ENCODE measurements at regions not wholly inside any gene's neighbourhood (a gene's known extent, or its start where the extent isn't known, plus 50 kb on each side); places are given as distances from the start of the nearest gene placed in this dataset.
A peak's percentile ranks its signal among the peaks of the same experiment; 100 is the strongest.

GRCh38 chr11:110891411-110891810, 179.2 kb upstream of the ARHGAP20 start:
- H3K4me3 ChIP-seq: no peak overlapping the region
- ATAC-seq (replicated peaks in 6 of 8): peak in 2 of 8 experiments; percentile 44 to 79
- 33 to 100% (median 71%) methylated on average over 1 of the region's 1 CpG; no CpG with 5 or more reads in 1 of the 10 experiments for WGBS, 10 experiments
- no peak overlapping the region for H3K27ac ChIP-seq
- in situ Hi-C loops (cut with MboI; ENCODE audit: low pct_unique_long_range_greater_than_20kb in 2 of 9, low sequenced_read_pairs in 9 of 9, unreplicated experiment in 9 of 9): no loop called here
- H3K4me1 ChIP-seq (replicated peaks in 1 of 2): no peaks in the 10 kb centered on the region

- Histone ChIP-seq H3K4me1 (replicated peaks in 1 of 2) (no peaks in the 10 kb centered on the region), H3K27ac (no peak overlapping the region), H3K4me3 (no peak overlapping the region)
- no peak for ATAC-seq (replicated peaks in 6 of 8)
- in situ Hi-C loops (cut with MboI; ENCODE audit: low pct_unique_long_range_greater_than_20kb in 2 of 9, low sequenced_read_pairs in 9 of 9, unreplicated experiment in 9 of 9): no loop called here
Observed at GRCh38 chr11:110890995-110891394, 178.8 kb upstream of the ARHGAP20 start.

- WGBS, 10 experiments: 36 to 100% (median 95%) methylated on average over 1 to 3 of the region's 3 CpGs
- Histone ChIP-seq H3K4me1 (replicated peaks in 1 of 2) (no peaks in the 10 kb centered on the region), H3K27ac (no peak overlapping the region), H3K4me3 (no peak overlapping the region)
- ATAC-seq (replicated peaks in 6 of 8): no peak
- in situ Hi-C loops (cut with MboI; ENCODE audit: low pct_unique_long_range_greater_than_20kb in 2 of 9, low sequenced_read_pairs in 9 of 9, unreplicated experiment in 9 of 9): no loop called here
Observed at GRCh38 chr11:110886288-110886970, 174.2 kb upstream of the ARHGAP20 start.

GRCh38 chr11:110883256-110883655, 171.0 kb upstream of the ARHGAP20 start:
- H3K27ac ChIP-seq: no peak overlapping the region
- 0 to 60% (median 19%) methylated on average over 1 to 3 of the region's 3 CpGs; no CpG with 5 or more reads in 2 of the 10 experiments for WGBS, 10 experiments
- ATAC-seq (replicated peaks in 6 of 8): peak in 7 of 8 experiments; percentile 33 to 90 (median 54)
- H3K4me3 ChIP-seq: no peak overlapping the region
- in situ Hi-C loops (cut with MboI; ENCODE audit: low pct_unique_long_range_greater_than_20kb in 2 of 9, low sequenced_read_pairs in 9 of 9, unreplicated experiment in 9 of 9): no loop called here
- no peaks in the 10 kb centered on the region for H3K4me1 ChIP-seq (replicated peaks in 1 of 2)

- Histone ChIP-seq H3K4me1 (replicated peaks in 1 of 2) (no peaks in the 10 kb centered on the region), H3K27ac (no peak overlapping the region), H3K4me3 (no peak overlapping the region)
- peak in 2 of 8 experiments; percentile 24 to 48 for ATAC-seq (replicated peaks in 6 of 8)
- in situ Hi-C loops (cut with MboI; ENCODE audit: low pct_unique_long_range_greater_than_20kb in 2 of 9, low sequenced_read_pairs in 9 of 9, unreplicated experiment in 9 of 9): no loop called here
- 0 to 90% (median 38%) methylated on average over 1 of the region's 1 CpG; no CpG with 5 or more reads in 2 of the 10 experiments for WGBS, 10 experiments
Observed at GRCh38 chr11:110878513-110878912, 166.3 kb upstream of the ARHGAP20 start.

GRCh38 chr11:110874437-110875030, 162.3 kb upstream of the ARHGAP20 start:
- H3K4me1 ChIP-seq (replicated peaks in 1 of 2): no peaks in the 10 kb centered on the region
- no peak overlapping the region for H3K4me3 ChIP-seq
- WGBS, 10 experiments: 36 to 100% (median 90%) methylated on average over 1 to 5 of the region's 5 CpGs; no CpG with 5 or more reads in 2 of the 10 experiments
- ATAC-seq (replicated peaks in 6 of 8): peak in 2 of 8 experiments; percentile 14 to 57
- H3K27ac ChIP-seq: no peak overlapping the region
- in situ Hi-C loops (cut with MboI; ENCODE audit: low pct_unique_long_range_greater_than_20kb in 2 of 9, low sequenced_read_pairs in 9 of 9, unreplicated experiment in 9 of 9): no loop called here

- WGBS, 10 experiments: 17 to 100% (median 73%) methylated on average over 1 of the region's 1 CpG; no CpG with 5 or more reads in 4 of the 10 experiments
- Histone ChIP-seq H3K27ac (no peak overlapping the region), H3K4me3 (no peak overlapping the region), H3K4me1 (replicated peaks in 1 of 2) (no peaks in the 10 kb centered on the region)
- in situ Hi-C loops (cut with MboI; ENCODE audit: low pct_unique_long_range_greater_than_20kb in 2 of 9, low sequenced_read_pairs in 9 of 9, unreplicated experiment in 9 of 9): no loop called here
- ATAC-seq (replicated peaks in 6 of 8): peak in 1 of 8 experiments; percentile 22
Observed at GRCh38 chr11:110873975-110874374, 161.7 kb upstream of the ARHGAP20 start.

GRCh38 chr11:110870816-110871522, 158.7 kb upstream of the ARHGAP20 start:
- Histone ChIP-seq H3K27ac (no peak overlapping the region), H3K4me3 (no peak overlapping the region), H3K4me1 (replicated peaks in 1 of 2) (no peaks in the 10 kb centered on the region)
- no peak for ATAC-seq (replicated peaks in 6 of 8)
- in situ Hi-C loops (cut with MboI; ENCODE audit: low pct_unique_long_range_greater_than_20kb in 2 of 9, low sequenced_read_pairs in 9 of 9, unreplicated experiment in 9 of 9): no loop called here
- WGBS, 10 experiments: 33 to 100% (median 84%) methylated on average over 1 to 5 of the region's 5 CpGs

GRCh38 chr11:110867951-110868350, 155.7 kb upstream of the ARHGAP20 start:
- in situ Hi-C loops (cut with MboI; ENCODE audit: low pct_unique_long_range_greater_than_20kb in 2 of 9, low sequenced_read_pairs in 9 of 9, unreplicated experiment in 9 of 9): no loop called here
- H3K4me1 ChIP-seq (replicated peaks in 1 of 2): no peaks in the 10 kb centered on the region
- no peak overlapping the region for H3K27ac ChIP-seq
- no peak overlapping the region for H3K4me3 ChIP-seq
- no peak for ATAC-seq (replicated peaks in 6 of 8)
- WGBS, 10 experiments: 46 to 100% (median 82%) methylated on average over 2 to 4 of the region's 4 CpGs; no CpG with 5 or more reads in 3 of the 10 experiments

- no peak overlapping the region for H3K27ac ChIP-seq
- ATAC-seq (replicated peaks in 6 of 8): peak in 2 of 8 experiments; percentile 24 to 36
- no peak overlapping the region for H3K4me3 ChIP-seq
- 0 to 92% (median 80%) methylated on average over 1 to 4 of the region's 4 CpGs; no CpG with 5 or more reads in 2 of the 10 experiments for WGBS, 10 experiments
- H3K4me1 ChIP-seq (replicated peaks in 1 of 2): no peaks in the 10 kb centered on the region
- in situ Hi-C loops (cut with MboI; ENCODE audit: low pct_unique_long_range_greater_than_20kb in 2 of 9, low sequenced_read_pairs in 9 of 9, unreplicated experiment in 9 of 9): no loop called here
Observed at GRCh38 chr11:110866081-110866480, 153.8 kb upstream of the ARHGAP20 start.

- in situ Hi-C loops (cut with MboI; ENCODE audit: low pct_unique_long_range_greater_than_20kb in 2 of 9, low sequenced_read_pairs in 9 of 9, unreplicated experiment in 9 of 9): no loop called here
- Histone ChIP-seq H3K4me3 (no peak overlapping the region), H3K4me1 (replicated peaks in 1 of 2) (peaks cover 0 to 5% of the 10 kb centered on the region in 2 donors), H3K27ac (no peak overlapping the region)
- no peak for ATAC-seq (replicated peaks in 6 of 8)
- WGBS, 10 experiments: 38 to 87% (median 81%) methylated on average over 1 to 2 of the region's 2 CpGs; no CpG with 5 or more reads in 3 of the 10 experiments
Observed at GRCh38 chr11:110862407-110862806, 150.2 kb upstream of the ARHGAP20 start.

GRCh38 chr11:110860461-110860860, 148.2 kb upstream of the ARHGAP20 start:
- Histone ChIP-seq H3K27ac (no peak overlapping the region), H3K4me1 (replicated peaks in 1 of 2) (peaks cover 0 to 5% of the 10 kb centered on the region in 2 donors), H3K4me3 (no peak overlapping the region)
- peak in 1 of 8 experiments; percentile 44 for ATAC-seq (replicated peaks in 6 of 8)
- 44 to 100% (median 84%) methylated on average over 1 to 3 of the region's 3 CpGs for WGBS, 10 experiments
- in situ Hi-C loops (cut with MboI; ENCODE audit: low pct_unique_long_range_greater_than_20kb in 2 of 9, low sequenced_read_pairs in 9 of 9, unreplicated experiment in 9 of 9): no loop called here

GRCh38 chr11:110859998-110860397, 147.8 kb upstream of the ARHGAP20 start:
- no peak overlapping the region for H3K4me3 ChIP-seq
- H3K27ac ChIP-seq: no peak overlapping the region
- H3K4me1 ChIP-seq (replicated peaks in 1 of 2): peaks cover 0 to 5% of the 10 kb centered on the region in 2 donors
- ATAC-seq (replicated peaks in 6 of 8): no peak
- 55 to 100% (median 87%) methylated on average over 1 to 6 of the region's 6 CpGs for WGBS, 10 experiments
- in situ Hi-C loops (cut with MboI; ENCODE audit: low pct_unique_long_range_greater_than_20kb in 2 of 9, low sequenced_read_pairs in 9 of 9, unreplicated experiment in 9 of 9): no loop called here
